ENCODE measurements at regions not wholly inside any gene's neighbourhood (a gene's known extent, or its start where the extent isn't known, plus 50 kb on each side); places are given as distances from the start of the nearest gene placed in this dataset.

DNA sequence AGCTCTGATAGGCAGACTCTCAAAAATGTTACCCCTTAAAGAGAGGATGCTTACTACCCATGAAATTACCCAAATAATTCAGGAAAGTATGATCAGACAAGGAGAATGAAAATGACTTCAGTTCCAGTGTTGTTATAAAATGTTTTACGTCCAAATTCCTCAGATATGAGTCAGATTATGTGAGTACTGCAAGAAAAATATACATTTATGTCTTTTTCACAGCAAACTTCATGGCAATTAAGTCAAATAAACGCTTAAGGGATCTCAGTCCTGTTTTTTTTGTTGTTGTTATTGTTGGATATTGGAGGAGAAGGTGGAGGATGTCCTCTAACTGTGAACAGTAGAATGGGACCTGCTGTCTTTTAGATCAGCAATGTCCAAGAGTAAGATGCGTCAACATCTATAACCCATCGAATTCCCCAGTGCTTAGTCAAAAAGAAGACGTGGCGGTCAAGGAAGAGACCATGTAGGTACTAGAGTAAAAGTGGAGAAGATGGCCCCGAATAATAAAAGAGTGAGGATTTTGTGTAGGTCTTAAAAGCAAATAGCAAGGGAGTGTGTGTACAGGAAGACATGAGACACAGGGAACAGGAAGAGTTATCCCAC lies 215.4 kb upstream of the IRS2 start:
- no peak overlapping the region for H3K9ac ChIP-seq (ENCODE audit: insufficient read depth in 1 of 2, low read depth in 2 of 2, low read length in 2 of 2)
- ChIA-PET POLR2A (no interaction called here), CTCF (ENCODE audit: low intra/inter-chr PET ratio) (no interaction called here)
- FAIRE-seq (no peak), ATAC-seq (no peak), DNase-seq (ENCODE audit: extremely low read depth in 1 of 4, low spot score in 3 of 4) (no peak)
- no peak overlapping the region for H3K27ac ChIP-seq (ENCODE audit: extremely low read depth, low read depth, low read length)
- H3K4me3 ChIP-seq: no peak overlapping the region
- intact Hi-C loops (cut with micrococcal nuclease): no loop called here
- no peak overlapping the region for H3K4me2 ChIP-seq (ENCODE audit: insufficient read depth, low read length)
- WGBS (ENCODE audit: insufficient coverage, low coverage, missing lambda C conversion rate): 0% methylated on average over 7 of the region's 7 CpGs
- H3K9me1 ChIP-seq (ENCODE audit: control insufficient read depth, insufficient read depth, low read length): no peaks in the 10 kb centered on the region
- H4K20me1 ChIP-seq (replicated peaks; ENCODE audit: control insufficient read depth, insufficient read depth, low read length): no peaks in the 10 kb centered on the region
- TF ChIP-seq NCOA1 (IDR thresholded peaks at IDR 0.05; ENCODE audit: low read depth): no peak
- no peak for TF ChIP-seq SMAD2 (IDR thresholded peaks at IDR 0.05; ENCODE audit: low read depth, low read length)
- no peak for TF ChIP-seq RBBP5 (IDR thresholded peaks at IDR 0.05; ENCODE audit: borderline replicate concordance, insufficient read depth, low read length, poor library complexity, severe bottlenecking)
- TF ChIP-seq SREBF2 (CRISPR knock-in tag; IDR thresholded peaks at IDR 0.05): no peak
- no peak for TF ChIP-seq MCM7 (IDR thresholded peaks at IDR 0.05)
- TF ChIP-seq, protein P1, sequence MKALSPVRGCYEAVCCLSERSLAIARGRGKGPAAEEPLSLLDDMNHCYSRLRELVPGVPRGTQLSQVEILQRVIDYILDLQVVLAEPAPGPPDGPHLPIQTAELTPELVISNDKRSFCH (CRISPR knock-in tag; IDR thresholded peaks at IDR 0.05): no peak
- TF ChIP-seq, protein P1 (tag; IDR thresholded peaks at IDR 0.05): no peak
- TF ChIP-seq REST (IDR thresholded peaks at IDR 0.05; ENCODE audit: borderline replicate concordance): no peak
- TF ChIP-seq REST (CRISPR knock-in tag; IDR thresholded peaks at IDR 0.05; ENCODE audit: low read depth): no peak
- TF ChIP-seq GATAD2A (IDR thresholded peaks at IDR 0.05): no peak
- no peaks in the 10 kb centered on the region for H3K36me3 ChIP-seq (ENCODE audit: control insufficient read depth, insufficient read depth, low read length)
- no peak overlapping the region for H2AFZ ChIP-seq (ENCODE audit: low read depth, low read length)
- no TSS peak for BruUV-seq (replicated peaks)
- H3K4me1 ChIP-seq (replicated peaks in 1 of 2; ENCODE audit: control insufficient read depth in 2 of 2, insufficient read depth in 2 of 2, low read length in 2 of 2): no peaks in the 10 kb centered on the region
- no peaks in the 10 kb centered on the region for H3K79me2 ChIP-seq (ENCODE audit: control insufficient read depth, insufficient read depth, low read length)
- no peaks in the 10 kb centered on the region for H3K9me3 ChIP-seq (replicated peaks; ENCODE audit: control insufficient read depth, insufficient read depth, low read depth, low read length)
- H3K27me3 ChIP-seq (ENCODE audit: control insufficient read depth in 2 of 2, insufficient read depth in 2 of 2, low read length in 2 of 2): peaks cover 0 to 15% of the 10 kb centered on the region in 2 experiments; a peak in 3 of 5 replicates
- in situ Hi-C loops (cut with MboI): no loop called here
